HEK293 (cell line): ENCODE measurements at regions not wholly inside any gene's neighbourhood (a gene's known extent, or its start where the extent isn't known, plus 50 kb on each side); places are given as distances from the start of the nearest gene placed in this dataset.

Experiments used
- CTCF ChIA-PET: fragments of 350-600 bp; formaldehyde crosslinking; extraction: SDS; loops from one replicate; lab custom pipeline; 2021; ENCODE audit warnings: antibody characterized with exemption; lab: Yijun Ruan, JAX
- POLR2A ChIA-PET: fragments of 300-600 bp; formaldehyde crosslinking; extraction: SDS; loops from one replicate; lab custom pipeline; 2020; ENCODE audit warnings: antibody characterized with exemption, inconsistent platforms; lab: Yijun Ruan, JAX
- H3K27ac ChIP-seq: fragments of 200-500 bp; sonication (Bioruptor generic); 2 replicates; pipeline ENCODE4 v1.5.1; 2014; ENCODE audit warnings: low read depth, low read length, control low read depth, inconsistent platforms; ENCODE audit errors: extremely low read depth
- H3K36me3 ChIP-seq, 2 experiments: fragments of 200-500 bp in 1 of 2; sonication (Bioruptor generic) in 1 of 2; 1 replicate in 1 of 2; 2 replicates in 1 of 2; pipeline ENCODE4 v1.5.1; 2014 to 2017; ENCODE audit warnings: inconsistent platforms in 2 of 2, low read length in 2 of 2; ENCODE audit not compliant: control insufficient read depth in 2 of 2, insufficient read depth in 1 of 2
- H3K4me1 ChIP-seq: fragments of 200-500 bp; sonication (Bioruptor generic); 2 replicates; pipeline ENCODE4 v1.5.1; 2014; ENCODE audit warnings: mild to moderate bottlenecking, low read length, inconsistent platforms; ENCODE audit not compliant: control insufficient read depth, insufficient read depth
- H3K4me3 ChIP-seq: 2 replicates; pipeline ENCODE4 v1.5.1; 2011; ENCODE audit warnings: low read depth, mild to moderate bottlenecking, control low read depth, low read length, moderate library complexity
- H3K9me3 ChIP-seq: fragments of 200-500 bp; sonication (Bioruptor generic); 2 replicates; pipeline ENCODE4 v1.5.1; 2014; ENCODE audit warnings: low read depth, low read length, inconsistent platforms; ENCODE audit not compliant: control insufficient read depth, insufficient read depth
- KLF16 ChIP-seq: fragments of 450-650 bp; formaldehyde crosslinking; IDR thresholded peaks from 2 replicates; pipeline ENCODE4 v1.5.1; 2017; ENCODE audit warnings: missing biosample characterization, missing genetic modification characterization
- SETDB1 ChIP-seq: IDR thresholded peaks from one replicate; pipeline ENCODE4 v1.6.1; 2017; ENCODE audit warnings: mild to moderate bottlenecking, low read length, moderate library complexity, mixed read lengths; ENCODE audit not compliant: insufficient read length
- SP3 ChIP-seq: fragments of 450-650 bp; formaldehyde crosslinking; IDR thresholded peaks from 2 replicates; pipeline ENCODE4 v1.5.1; 2016; ENCODE audit warnings: missing biosample characterization, missing genetic modification characterization
- ZBTB20 ChIP-seq: fragments of 450-650 bp; formaldehyde crosslinking; IDR thresholded peaks from 2 replicates; pipeline ENCODE4 v1.5.1; 2016; ENCODE audit warnings: missing biosample characterization, missing genetic modification characterization
- ZNF140 ChIP-seq: fragments of 450-650 bp; formaldehyde crosslinking; IDR thresholded peaks from 2 replicates; pipeline ENCODE4 v1.5.1; 2016; ENCODE audit warnings: missing biosample characterization, missing genetic modification characterization
- ZNF221 ChIP-seq: fragments of 450-650 bp; formaldehyde crosslinking; IDR thresholded peaks from 2 replicates; pipeline ENCODE4 v1.5.1; 2017; ENCODE audit warnings: missing biosample characterization, missing genetic modification characterization, borderline replicate concordance
- ZNF248 ChIP-seq: fragments of 450-650 bp; formaldehyde crosslinking; IDR thresholded peaks from 2 replicates; pipeline ENCODE4 v1.5.1; 2017; ENCODE audit warnings: missing biosample characterization, missing genetic modification characterization
- ZNF510 ChIP-seq: fragments of 450-650 bp; formaldehyde crosslinking; IDR thresholded peaks from 2 replicates; pipeline ENCODE4 v1.5.1; 2018; ENCODE audit warnings: mild to moderate bottlenecking, missing genetic modification characterization, missing biosample characterization; ENCODE audit not compliant: insufficient replicate concordance
- ZNF549 ChIP-seq: fragments of 450-650 bp; IDR thresholded peaks from 2 replicates; pipeline ENCODE4 v1.5.1; 2018; ENCODE audit warnings: missing biosample characterization, missing genetic modification characterization, mild to moderate bottlenecking, inconsistent platforms, moderate library complexity
- ZNF571 ChIP-seq: fragments of 450-650 bp; formaldehyde crosslinking; IDR thresholded peaks from 2 replicates; pipeline ENCODE4 v1.5.0; 2017; ENCODE audit warnings: missing biosample characterization, missing genetic modification characterization
- ZNF624 ChIP-seq: fragments of 450-650 bp; formaldehyde crosslinking; IDR thresholded peaks from 2 replicates; pipeline ENCODE4 v1.5.1; 2017; ENCODE audit warnings: missing biosample characterization, missing genetic modification characterization
- ZNF626 ChIP-seq: fragments of 450-650 bp; sonication (Bioruptor Pico); formaldehyde crosslinking; IDR thresholded peaks from 2 replicates; pipeline ENCODE4 v1.5.1; 2018; ENCODE audit warnings: missing biosample characterization, missing genetic modification characterization, inconsistent platforms
- ZXDB ChIP-seq: fragments of 450-650 bp; formaldehyde crosslinking; IDR thresholded peaks from 2 replicates; pipeline ENCODE4 v1.5.1; 2016; ENCODE audit warnings: missing biosample characterization, missing genetic modification characterization
- TF ChIP-seq, protein P1 (sequence below): fragments of 450-650 bp; formaldehyde crosslinking; IDR thresholded peaks from 2 replicates; pipeline ENCODE4 v1.5.1; 2017; ENCODE audit warnings: missing biosample characterization, missing genetic modification characterization
- TF ChIP-seq, protein P2 (sequence below): fragments of 450-650 bp; formaldehyde crosslinking; IDR thresholded peaks from 2 replicates; pipeline ENCODE4 v1.5.1; 2016; ENCODE audit warnings: missing biosample characterization, missing genetic modification characterization
- TF ChIP-seq, protein P3 (sequence below): fragments of 450-650 bp; formaldehyde crosslinking; IDR thresholded peaks from 2 replicates; pipeline ENCODE4 v1.5.1; 2017; ENCODE audit warnings: missing biosample characterization, missing genetic modification characterization
- TF ChIP-seq, protein P4 (sequence below): fragments of 450-650 bp; formaldehyde crosslinking; IDR thresholded peaks from 2 replicates; pipeline ENCODE4 v1.5.1; 2016; ENCODE audit warnings: missing biosample characterization, missing genetic modification characterization
- TF ChIP-seq, protein P5 (sequence below): fragments of 450-650 bp; formaldehyde crosslinking; IDR thresholded peaks from 2 replicates; pipeline ENCODE4 v1.5.1; 2017; ENCODE audit warnings: missing biosample characterization, missing genetic modification characterization

DNA sequence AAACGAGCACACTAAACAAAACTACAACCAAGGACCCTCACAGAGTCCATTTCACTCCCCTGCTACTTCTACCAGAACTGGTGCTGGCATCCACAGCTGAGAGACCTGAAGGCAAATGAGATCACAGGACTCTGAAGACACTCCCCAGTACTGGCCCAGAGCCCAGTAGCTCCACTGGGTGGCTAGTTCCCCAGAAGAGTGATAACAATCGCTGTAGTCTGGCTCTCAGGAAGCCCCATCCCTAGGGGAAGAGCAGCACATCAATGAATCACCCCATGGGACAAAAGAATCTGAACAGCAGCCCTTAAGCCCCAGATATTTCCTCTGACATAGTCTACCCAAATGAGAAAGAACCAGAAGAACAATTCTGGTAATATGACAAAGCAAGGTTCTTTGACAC, 190.7 kb upstream of the BMP4 start (continued):
- TF ChIP-seq, protein P1, sequence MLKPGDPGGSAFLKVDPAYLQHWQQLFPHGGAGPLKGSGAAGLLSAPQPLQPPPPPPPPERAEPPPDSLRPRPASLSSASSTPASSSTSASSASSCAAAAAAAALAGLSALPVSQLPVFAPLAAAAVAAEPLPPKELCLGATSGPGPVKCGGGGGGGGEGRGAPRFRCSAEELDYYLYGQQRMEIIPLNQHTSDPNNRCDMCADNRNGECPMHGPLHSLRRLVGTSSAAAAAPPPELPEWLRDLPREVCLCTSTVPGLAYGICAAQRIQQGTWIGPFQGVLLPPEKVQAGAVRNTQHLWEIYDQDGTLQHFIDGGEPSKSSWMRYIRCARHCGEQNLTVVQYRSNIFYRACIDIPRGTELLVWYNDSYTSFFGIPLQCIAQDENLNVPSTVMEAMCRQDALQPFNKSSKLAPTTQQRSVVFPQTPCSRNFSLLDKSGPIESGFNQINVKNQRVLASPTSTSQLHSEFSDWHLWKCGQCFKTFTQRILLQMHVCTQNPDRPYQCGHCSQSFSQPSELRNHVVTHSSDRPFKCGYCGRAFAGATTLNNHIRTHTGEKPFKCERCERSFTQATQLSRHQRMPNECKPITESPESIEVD: no peak
- TF ChIP-seq ZNF571 (tag by site-specific recombination) (no peak), ZXDB (tag by site-specific recombination) (no peak), ZBTB20 (tag by site-specific recombination) (no peak), KLF16 (no peak), ZNF248 (tag by site-specific recombination) (no peak), SETDB1 (no peak)
- TF ChIP-seq, protein P2, sequence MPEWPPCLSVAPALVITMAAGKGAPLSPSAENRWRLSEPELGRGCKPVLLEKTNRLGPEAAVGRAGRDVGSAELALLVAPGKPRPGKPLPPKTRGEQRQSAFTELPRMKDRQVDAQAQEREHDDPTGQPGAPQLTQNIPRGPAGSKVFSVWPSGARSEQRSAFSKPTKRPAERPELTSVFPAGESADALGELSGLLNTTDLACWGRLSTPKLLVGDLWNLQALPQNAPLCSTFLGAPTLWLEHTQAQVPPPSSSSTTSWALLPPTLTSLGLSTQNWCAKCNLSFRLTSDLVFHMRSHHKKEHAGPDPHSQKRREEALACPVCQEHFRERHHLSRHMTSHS (tag by site-specific recombination): no peak
- TF ChIP-seq, protein P3, sequence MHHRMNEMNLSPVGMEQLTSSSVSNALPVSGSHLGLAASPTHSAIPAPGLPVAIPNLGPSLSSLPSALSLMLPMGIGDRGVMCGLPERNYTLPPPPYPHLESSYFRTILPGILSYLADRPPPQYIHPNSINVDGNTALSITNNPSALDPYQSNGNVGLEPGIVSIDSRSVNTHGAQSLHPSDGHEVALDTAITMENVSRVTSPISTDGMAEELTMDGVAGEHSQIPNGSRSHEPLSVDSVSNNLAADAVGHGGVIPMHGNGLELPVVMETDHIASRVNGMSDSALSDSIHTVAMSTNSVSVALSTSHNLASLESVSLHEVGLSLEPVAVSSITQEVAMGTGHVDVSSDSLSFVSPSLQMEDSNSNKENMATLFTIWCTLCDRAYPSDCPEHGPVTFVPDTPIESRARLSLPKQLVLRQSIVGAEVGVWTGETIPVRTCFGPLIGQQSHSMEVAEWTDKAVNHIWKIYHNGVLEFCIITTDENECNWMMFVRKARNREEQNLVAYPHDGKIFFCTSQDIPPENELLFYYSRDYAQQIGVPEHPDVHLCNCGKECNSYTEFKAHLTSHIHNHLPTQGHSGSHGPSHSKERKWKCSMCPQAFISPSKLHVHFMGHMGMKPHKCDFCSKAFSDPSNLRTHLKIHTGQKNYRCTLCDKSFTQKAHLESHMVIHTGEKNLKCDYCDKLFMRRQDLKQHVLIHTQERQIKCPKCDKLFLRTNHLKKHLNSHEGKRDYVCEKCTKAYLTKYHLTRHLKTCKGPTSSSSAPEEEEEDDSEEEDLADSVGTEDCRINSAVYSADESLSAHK: no peak
- TF ChIP-seq, protein P4, sequence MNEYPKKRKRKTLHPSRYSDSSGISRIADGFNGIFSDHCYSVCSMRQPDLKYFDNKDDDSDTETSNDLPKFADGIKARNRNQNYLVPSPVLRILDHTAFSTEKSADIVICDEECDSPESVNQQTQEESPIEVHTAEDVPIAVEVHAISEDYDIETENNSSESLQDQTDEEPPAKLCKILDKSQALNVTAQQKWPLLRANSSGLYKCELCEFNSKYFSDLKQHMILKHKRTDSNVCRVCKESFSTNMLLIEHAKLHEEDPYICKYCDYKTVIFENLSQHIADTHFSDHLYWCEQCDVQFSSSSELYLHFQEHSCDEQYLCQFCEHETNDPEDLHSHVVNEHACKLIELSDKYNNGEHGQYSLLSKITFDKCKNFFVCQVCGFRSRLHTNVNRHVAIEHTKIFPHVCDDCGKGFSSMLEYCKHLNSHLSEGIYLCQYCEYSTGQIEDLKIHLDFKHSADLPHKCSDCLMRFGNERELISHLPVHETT (tag by site-specific recombination): no peak

DNA sequence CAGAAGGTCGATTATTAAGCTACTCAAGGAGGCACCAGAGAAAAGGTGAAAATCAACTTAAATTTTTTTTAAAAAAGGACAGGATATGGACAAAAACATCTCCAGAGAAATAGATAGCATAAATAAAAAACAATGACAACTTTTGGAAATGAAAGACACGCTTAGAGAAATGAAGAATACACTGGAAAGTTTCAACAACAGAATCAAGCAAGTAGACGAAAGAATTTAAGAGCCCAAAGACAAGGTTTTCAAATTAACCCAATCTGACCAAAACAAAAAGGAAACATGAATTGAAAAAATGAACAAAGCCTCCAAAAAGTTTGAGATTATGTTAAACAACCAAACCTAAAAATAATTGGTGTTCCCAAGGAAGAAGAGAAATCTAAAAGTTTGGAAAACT, 191.1 kb upstream of the BMP4 start:
- Histone ChIP-seq H3K27ac (no peak overlapping the region), H3K4me1 (no peaks in the 10 kb centered on the region), H3K9me3 (no peaks in the 10 kb centered on the region), H3K4me3 (no peak overlapping the region), H3K36me3 (no peaks in the 10 kb centered on the region)
- no peak for TF ChIP-seq ZNF510
- ChIA-PET POLR2A (no interaction called here), CTCF (no interaction called here)

DNA sequence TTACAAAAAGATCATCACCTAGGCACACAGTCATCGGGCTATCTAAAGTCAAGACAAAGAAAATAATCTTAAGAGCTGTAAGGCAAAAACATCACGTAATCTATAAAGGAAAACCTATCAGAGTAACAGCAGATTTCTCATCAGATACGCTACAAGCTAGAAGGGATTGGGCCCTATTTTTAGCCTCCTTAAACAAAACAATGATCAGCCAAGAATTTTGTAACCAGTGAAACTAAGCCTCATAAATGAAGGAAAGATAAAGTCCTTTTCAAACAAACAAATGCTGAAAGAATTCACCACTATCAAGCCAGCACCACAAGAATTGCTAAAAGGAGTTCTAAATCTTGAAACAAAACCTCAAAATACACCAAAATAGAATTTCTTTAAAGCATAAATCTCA, 191.6 kb upstream of the BMP4 start:
- Histone ChIP-seq H3K4me1 (no peaks in the 10 kb centered on the region), H3K27ac (no peak overlapping the region), H3K4me3 (no peak overlapping the region), H3K36me3 (no peaks in the 10 kb centered on the region), H3K9me3 (no peaks in the 10 kb centered on the region)
- POLR2A ChIA-PET: no interaction called here
- CTCF ChIA-PET: no interaction called here
- TF ChIP-seq, protein P5, sequence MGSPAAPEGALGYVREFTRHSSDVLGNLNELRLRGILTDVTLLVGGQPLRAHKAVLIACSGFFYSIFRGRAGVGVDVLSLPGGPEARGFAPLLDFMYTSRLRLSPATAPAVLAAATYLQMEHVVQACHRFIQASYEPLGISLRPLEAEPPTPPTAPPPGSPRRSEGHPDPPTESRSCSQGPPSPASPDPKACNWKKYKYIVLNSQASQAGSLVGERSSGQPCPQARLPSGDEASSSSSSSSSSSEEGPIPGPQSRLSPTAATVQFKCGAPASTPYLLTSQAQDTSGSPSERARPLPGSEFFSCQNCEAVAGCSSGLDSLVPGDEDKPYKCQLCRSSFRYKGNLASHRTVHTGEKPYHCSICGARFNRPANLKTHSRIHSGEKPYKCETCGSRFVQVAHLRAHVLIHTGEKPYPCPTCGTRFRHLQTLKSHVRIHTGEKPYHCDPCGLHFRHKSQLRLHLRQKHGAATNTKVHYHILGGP: no peak
- no peak for TF ChIP-seq ZNF221 (tag by site-specific recombination)
- no peak for TF ChIP-seq ZNF626 (tag by site-specific recombination)
- TF ChIP-seq ZNF549 (tag by site-specific recombination): no peak
- TF ChIP-seq SP3 (tag by site-specific recombination): no peak
- TF ChIP-seq ZNF140 (tag by site-specific recombination): no peak
- no peak for TF ChIP-seq ZNF624 (tag by site-specific recombination)
